ENCODE measurements at regions not wholly inside any gene's neighbourhood (a gene's known extent, or its start where the extent isn't known, plus 50 kb on each side); places are given as distances from the start of the nearest gene placed in this dataset.

DNA sequence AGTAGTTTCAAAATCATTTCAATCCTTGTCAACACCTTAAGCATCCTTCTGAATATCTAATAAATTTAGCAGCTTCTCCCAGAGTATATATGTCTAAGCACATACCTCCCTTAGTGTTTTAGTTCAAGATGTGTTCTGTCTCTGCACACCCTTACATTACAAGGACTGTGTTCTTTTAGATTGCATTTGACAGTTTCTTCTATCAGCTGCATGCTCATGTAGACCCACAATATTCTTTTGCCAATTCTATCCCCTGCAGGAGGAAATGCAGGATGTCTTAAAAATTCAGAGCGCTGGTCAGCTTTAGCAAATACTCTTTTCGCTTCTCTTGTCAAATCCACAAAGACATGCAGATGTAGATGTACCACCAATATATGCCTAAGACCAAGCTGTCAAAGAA is 145.8 kb upstream of the SLC30A5 start:
- TF ChIP-seq, protein P1, sequence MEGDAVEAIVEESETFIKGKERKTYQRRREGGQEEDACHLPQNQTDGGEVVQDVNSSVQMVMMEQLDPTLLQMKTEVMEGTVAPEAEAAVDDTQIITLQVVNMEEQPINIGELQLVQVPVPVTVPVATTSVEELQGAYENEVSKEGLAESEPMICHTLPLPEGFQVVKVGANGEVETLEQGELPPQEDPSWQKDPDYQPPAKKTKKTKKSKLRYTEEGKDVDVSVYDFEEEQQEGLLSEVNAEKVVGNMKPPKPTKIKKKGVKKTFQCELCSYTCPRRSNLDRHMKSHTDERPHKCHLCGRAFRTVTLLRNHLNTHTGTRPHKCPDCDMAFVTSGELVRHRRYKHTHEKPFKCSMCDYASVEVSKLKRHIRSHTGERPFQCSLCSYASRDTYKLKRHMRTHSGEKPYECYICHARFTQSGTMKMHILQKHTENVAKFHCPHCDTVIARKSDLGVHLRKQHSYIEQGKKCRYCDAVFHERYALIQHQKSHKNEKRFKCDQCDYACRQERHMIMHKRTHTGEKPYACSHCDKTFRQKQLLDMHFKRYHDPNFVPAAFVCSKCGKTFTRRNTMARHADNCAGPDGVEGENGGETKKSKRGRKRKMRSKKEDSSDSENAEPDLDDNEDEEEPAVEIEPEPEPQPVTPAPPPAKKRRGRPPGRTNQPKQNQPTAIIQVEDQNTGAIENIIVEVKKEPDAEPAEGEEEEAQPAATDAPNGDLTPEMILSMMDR (IDR thresholded peaks at IDR 0.05): no peak
- no peak for TF ChIP-seq POLR2A (IDR thresholded peaks at IDR 0.05)
- no peak for TF ChIP-seq POLR2AphosphoS5 (IDR thresholded peaks at IDR 0.05)

All from upper lobe of left lung (tissue), 4 donors.